ENCODE measurements at regions not wholly inside any gene's neighbourhood (a gene's known extent, or its start where the extent isn't known, plus 50 kb on each side); places are given as distances from the start of the nearest gene placed in this dataset.

DNA sequence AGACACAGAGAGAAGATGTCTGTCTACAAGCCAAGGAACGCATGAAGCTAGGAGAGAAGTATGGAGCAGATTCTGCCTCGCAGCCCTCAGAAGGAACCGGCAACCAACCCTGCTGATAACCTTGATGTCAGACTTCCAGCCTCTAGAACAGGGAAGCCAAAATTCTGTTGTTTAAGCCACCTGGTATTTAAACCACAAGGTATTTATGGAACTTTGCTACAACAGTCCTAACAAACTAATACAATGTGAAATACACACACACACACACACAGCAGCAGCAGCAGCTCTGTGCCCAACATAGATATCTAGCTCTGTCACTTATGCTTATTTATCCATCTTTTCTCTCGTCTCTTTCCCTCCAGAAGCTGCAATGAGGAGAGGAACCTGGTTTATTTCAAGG, 400.0 kb downstream of the ETS1 start:
- no peak for DNase-seq

DNA sequence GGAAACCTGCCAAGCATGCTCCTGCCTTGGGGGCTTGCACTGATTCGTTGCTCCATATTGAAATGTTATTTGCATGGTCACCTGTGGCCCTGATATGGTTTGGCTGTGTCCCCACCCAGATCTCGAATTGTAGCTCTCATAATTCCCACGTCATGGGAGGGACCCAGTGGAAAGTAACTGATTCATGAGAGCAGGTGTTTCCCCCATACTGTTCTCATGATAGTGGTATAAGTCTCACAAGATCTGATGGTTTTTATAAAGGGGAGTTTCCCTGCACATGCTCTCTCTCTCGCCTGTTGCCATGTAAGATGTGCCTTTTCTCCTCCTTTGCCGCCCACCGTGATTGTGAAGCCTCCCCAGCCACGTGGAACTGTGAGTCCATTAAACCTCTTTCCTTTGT, 402.4 kb downstream of the ETS1 start:
- DNase-seq: no peak

DNA sequence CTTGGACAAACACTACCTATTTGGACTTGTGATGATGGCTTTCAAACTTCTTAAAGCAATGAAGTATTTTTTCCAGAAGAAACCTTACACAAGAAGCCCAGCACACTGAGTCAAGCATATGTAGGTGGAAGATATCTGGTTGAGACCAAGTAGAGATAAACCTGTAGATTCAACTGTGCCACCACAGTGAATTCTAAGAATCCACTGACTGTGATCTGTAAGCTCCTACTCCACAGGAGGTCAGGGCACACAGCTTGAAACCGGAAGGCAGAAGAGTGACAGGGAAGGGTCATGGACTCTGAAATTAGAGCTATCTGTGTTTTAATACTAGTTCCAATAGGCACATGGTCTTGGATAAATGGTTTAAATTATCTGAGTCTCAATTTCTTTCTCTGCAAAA, 404.5 kb downstream of the ETS1 start:
- DNase-seq: no peak

DNA sequence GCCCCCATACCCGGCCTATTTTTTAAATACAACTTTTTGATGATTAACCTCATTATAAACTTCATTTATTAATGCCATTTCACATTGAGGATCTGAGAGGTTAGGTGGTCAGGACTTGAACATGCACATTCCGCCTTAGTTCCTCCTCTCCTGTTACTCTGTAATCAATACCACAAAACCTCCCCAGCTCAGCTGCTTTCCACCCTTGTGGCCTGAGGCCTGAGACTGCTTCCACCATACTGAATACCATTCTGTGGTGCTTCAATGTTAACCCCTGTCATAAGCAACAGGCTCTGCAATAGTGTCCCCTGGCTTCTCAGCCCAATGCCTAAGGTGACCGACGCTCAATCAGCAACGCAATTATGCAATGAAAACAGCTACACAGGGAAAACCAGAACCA, 405.4 kb downstream of the ETS1 start:
- no peak for DNase-seq

DNA sequence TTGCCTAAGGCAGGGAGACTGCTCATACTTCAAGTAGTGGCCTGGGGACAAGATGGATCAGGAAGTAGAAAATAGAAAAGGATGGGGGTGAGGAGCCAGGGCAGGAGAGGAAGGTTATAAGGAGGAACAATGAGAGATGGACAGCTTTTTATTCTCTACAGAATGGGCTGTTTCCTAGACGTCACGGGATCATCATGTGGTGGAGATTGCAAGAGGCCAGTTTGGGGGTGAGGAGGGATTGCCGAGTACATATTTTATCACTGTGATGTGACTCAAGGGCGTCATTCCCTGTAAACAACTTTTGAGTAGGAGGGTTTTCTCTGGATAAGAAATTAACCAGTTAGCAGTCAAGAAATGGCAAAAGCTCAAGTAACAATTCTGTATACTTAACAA, 406.3 kb downstream of the ETS1 start:
- no peak for DNase-seq

DNA sequence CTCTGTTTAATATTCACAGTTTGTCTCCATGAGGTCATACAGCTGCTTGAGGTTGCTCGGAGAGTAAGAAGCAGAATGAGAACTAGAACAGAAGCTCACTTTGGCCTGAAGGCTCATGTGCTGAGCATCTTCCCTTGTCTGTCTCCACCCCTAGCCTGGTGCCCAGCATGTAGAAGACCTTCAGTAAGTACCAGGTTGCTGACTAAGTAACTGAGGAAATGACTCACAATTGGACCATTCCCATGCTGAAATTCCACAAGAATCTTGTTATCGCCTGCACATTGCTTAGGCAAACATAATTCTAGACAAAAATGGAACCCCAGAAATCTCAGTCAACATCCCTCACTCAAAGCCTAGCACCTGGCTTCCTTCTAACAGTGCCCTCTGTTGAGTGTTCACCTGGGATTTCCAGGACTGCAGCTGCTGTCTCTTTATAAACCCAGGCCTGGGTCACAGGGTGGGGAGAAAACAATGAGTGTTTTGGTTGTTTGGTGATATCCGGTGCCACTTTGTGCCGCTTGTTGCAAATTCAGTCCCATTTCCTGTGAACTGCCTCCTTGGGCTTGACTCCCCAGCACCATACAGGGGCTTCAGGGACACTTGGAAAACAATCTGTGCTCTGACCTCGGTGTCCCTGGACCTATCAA, 406.8 kb downstream of the ETS1 start:
- DNase-seq: no peak

DNA sequence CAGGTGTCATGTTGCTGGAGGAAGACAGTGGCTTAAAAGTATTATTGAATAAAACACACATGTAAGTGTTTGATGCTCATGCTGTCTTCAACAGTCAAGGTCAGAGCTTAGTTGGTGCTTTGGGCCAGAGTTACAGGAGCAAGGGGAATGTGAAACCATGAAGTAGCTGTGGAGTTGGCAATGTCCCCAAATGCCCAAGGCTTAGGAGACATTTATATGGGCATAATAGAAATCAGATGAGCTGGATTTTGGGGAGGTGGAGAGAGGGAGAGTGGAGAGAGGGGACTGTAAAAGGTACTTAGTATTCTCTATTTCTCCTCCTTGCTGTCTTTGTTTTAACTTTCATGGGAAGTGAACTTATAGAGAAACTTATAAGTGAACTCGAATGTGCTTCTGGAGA, 407.8 kb downstream of the ETS1 start:
- no peak for DNase-seq

DNA sequence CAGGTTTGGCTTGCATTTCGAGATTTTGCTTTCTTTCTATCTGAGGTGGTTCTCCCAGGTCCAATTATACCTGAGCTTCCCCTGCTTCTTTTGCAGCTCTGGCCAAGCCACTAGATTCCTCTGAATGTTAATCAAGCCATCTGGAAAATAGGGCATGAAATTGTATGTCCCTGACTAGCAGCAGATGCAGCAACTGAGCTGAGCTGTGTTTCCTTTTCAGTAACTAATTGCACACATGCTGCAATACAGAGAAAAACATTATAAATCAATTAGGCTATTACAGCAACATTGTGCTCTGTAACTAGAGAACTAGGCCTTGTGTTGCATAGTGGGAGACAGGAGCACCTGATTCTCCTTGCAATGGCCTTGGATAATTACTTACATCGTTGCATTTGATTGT, 408.3 kb downstream of the ETS1 start:
- no peak for DNase-seq

DNA sequence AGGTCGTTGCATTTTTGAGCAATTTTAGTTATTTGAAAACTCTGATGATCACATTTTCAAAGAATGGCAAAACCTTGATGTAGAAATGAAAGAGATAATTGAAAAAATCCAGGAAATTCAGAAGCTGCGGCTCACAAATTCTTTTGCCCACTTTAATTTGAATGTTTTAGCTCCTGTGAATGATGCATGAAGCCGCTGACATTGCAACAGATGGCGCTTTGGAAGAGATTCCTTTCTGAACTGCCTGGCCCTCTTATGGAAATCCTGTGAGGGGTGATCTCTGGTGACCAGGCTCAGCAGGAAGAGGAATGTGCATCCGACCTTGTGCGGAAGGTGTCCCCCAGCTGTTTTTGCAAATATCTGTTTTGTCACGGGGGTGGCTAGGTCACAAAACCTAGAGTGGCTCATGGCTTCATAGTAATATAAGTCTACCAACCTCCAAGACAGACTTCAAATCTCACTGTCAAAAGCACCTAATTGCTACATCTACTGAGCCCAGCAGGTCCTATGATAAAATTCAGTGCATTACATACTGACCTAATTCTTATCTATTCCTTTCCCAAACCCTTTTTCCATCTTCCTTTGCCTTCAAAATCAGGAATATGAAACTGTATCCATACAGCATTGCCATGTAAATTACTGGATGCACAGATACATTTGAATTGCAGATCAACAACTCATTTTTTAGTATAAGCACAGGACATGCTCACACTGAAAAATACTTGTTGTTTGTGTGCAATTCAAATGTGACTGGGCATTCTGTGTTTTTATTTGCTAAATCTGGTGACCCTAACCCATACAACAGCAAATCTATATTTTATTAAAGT, 412.7 kb downstream of the ETS1 start:
- DNase-seq: no peak

DNA sequence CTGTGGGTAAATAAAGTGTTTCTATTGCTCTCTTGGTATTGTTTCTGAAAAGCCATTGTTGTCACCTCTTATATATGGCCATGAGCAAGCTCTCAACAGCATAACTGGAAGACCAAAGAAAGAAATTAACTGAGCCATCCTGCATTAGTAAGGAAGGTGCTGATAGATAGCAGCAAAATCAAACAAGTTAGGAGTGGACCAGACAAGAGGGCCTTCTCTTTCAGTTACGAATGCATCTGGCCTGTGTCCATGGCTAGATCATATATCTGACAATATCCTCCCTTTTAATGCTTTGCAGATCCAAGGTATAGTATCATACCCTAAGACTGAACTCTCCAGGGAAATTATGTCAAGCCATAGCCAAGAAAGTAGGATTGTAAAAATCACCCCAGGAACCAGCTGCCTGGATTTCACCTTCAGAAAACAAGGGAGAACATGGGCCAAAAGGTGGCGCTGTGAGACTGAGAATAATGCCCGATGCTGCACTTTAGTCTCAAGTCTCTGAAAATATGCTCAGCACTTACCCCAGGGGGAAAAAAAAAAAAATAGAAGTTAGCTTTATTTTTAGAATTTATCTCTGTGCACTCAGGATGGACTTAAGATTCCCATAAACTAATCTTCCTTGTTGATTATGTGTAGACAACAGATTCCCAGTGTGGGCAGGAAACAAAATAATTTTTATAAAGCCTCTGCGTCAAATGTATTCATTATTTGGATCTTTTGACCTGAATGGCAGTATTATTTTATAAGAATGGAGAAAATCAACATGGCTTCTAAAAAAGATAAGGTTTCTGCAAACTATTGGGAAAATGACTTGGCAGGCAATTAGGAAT, 415.1 kb downstream of the ETS1 start:
- DNase-seq: peak; percentile 32 to 70

DNA sequence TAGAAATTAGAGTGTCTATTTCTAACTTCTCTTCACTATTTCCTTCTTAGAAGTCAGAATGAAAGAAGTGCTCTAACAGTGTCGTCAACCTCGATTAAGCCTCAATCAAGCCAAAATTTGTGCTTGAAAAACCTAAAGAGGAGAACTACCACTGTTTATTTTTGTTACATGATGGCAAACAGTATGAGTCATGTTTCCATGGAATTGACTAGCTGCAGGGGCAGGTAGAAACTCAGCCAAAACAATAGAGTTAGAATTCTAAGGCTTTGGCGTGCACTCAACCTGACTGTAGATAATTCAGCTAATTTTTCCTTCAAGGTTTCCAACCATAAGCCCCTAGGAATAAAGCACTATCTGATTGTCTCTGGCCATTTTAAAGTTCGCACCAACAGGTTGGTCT, 415.9 kb downstream of the ETS1 start:
- DNase-seq: no peak

DNA sequence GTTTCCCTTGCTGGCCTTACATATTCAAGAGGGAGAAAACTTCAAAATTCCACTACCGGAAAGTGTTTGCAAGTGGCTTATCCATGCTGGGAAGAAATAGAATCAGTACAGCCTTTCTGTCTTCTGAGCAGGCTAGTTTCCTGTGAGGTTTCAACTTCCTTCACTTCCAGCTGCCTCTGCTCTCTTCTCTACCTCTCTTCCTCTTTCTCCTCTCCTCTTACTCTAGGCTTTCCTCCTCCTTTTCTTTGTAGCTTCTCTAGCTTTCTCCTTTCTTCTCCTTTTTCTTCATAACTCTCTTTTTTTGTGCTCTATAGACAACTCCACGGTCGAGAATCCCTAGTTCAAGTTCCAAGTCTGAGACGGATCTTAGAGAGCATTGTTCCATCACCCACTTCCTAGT, 421.8 kb downstream of the ETS1 start:
- DNase-seq: peak in 1 of 2 donors; percentile 6

DNA sequence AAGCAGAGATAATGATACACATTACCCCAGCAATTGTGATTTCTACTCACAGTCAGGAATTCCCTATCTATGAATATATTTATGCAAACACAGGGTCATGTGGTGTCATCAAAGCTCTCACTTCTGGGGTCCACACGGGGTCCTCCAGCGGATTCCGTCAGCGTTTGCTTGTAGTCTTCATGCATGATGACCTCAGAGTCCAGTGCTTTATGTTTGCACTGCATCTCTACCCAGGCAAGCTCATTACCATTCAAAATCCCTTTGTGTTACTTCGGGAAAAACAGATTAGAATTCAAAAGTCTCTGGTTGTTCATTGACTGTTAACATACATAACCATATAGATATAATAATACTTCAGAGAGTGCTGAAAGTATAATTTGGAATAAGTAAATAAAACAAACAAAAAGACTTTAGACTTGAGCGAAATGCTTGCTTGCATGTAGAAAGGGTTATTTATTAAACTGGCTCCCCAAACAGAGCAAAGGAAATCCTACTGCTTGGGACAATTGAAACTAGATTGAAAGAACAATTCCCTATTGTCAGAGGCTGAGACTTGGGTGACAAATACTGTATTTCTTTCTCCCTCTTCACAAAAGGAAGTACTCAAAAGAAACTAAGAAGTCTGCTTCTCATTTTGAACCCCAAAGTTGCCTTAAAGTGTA, 423.1 kb downstream of the ETS1 start:
- no peak for DNase-seq

DNA sequence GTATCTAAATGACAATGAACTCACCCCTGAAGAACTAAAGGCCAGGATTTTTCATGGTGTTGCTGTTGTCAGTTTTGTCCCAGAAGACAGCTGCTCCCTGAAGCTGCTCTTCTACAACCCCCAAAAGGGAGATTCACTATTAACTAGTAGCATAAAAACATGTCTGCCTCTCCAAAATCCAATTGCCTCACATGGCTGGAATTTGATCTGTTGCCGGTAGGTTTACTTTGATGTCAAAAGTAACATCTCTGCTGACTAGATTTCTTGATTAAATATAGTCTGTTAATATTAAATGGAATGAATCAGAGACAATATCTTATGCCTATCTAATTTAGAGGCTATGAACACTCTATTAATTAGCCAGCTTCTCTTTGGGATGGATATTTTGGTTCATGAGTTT, 425.4 kb downstream of the ETS1 start:
- no peak for DNase-seq

DNA sequence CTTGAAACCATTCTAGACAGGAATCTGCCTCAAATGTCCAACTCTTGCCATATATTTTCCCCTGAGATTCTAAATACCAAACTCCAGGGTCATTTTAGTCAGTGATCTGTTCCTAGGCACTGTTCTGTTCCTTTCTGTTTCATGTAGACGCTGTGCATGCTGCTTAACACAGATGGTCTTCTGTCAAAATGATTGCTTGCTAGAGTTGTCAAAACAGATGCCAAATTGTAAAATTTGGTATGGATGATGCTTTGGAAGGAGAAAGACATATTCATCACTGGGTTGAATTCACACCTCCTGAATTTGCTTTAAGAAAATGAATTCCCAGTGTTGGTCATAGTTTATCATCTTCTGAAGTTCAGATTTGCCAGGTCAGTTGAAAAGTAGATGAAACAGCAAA, 425.9 kb downstream of the ETS1 start:
- DNase-seq: no peak

DNA sequence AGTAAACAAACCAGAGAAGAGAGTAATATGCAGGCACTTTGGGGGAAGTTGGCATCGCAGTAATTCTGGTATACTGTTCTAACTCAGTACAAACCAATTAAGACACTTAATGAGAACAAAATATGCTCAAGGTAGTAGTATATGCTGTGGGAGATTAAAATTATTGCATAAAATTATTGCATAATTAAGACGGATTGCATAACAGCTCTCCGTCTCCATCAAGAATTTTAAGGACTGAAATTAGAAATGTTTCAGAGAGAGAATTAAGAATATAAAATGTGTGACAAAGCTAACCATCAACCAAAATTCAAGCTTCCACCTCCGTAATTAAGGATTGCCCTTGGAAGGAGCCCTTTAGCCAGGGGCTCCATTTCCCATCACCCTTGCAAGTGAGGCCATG, 428.5 kb downstream of the ETS1 start:
- DNase-seq: no peak

DNA sequence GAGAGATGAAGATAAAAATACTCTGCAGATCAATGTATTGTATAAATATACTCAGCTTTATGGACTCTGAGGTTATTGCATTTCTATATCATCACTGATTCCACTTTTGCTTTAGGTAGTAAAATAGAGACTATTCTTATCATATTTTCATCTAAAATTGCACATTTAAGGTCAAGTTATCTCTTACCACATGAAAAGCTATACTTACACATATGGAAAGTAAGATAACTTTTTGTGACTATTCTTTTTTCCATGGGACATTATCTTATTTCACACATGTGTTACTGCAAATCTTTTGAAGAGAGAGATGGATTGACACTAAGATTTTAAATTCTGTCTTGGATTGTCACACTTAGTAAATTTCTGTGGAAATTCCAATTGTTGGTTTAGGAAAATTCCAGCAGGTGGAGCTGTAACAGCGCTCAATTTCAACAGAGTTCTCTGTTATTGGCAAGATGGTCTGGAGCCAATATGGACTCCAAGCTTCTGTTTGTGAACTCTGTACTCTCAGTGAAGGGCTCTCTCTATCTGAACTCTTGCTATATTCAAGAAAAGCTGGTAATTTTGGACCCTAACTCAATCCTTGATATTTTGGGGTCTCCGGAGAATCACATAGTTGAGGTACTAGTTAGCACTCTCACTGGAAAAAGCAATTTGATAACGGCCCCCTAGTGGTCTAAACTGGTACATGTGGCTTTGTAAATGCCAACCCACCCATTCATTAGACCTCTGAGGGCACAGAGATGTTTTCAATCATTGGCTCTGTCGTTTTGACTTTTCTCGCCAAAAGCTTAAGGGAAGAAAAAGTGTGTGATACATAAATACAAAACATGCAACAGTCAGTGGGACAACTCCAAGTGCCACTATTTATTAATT, 429.7 kb downstream of the ETS1 start:
- peak in 1 of 2 donors; percentile 80 for DNase-seq

DNA sequence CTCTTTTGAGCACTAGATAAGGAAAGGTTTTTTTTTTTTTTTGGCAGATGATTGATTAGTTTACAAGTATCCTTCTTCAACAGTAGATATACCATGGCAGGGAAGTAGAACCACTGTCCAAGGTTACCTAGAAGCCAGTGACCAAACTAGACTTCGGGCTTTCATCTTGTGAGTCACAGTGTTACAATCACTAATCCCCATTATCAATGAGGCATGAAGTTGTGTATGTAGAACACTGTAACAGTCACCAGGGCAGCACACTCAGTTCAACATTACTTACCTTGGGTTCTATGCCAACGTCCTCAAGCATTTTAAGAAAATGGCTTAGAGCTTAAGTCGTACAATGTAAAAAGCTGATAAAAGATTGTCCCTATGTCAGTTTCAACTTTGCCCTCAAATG, 430.9 kb downstream of the ETS1 start:
- DNase-seq: no peak

DNA sequence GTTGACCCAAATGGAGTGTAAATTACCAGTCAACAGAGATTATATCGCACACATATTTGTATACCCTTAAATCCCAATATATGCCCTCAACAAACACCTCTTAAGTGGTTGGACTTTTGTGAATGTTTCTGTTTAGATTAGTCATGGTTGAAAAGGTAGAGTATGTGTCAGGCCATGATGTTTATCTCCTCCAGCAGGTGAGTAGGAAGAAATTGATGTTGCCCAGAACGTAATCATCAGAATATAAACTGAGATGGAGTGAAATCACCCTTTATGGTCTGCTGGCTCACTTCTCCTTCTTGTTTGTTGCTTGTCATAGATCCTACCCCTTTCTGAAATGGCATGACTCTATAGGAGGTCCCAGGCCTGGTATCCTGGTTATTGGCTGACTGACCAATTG, 431.8 kb downstream of the ETS1 start:
- DNase-seq: no peak

DNA sequence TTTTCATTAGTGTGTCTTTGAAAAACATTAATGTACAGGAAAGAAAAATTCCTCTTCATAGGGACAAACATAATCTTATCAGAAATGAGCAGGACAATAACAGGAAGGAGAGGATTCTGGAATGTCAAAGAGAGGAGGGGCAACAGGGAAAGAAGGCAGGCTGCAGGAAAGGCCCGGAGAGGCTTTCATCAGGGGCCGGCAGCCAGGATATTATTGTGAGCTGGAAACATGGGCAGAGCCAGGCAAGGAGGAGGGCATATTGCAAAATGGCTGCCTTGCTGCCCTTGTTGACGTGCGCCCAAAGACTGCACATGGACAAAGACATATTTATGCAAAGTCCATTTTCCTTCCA, 433.7 kb downstream of the ETS1 start:
- DNase-seq: no peak

DNA sequence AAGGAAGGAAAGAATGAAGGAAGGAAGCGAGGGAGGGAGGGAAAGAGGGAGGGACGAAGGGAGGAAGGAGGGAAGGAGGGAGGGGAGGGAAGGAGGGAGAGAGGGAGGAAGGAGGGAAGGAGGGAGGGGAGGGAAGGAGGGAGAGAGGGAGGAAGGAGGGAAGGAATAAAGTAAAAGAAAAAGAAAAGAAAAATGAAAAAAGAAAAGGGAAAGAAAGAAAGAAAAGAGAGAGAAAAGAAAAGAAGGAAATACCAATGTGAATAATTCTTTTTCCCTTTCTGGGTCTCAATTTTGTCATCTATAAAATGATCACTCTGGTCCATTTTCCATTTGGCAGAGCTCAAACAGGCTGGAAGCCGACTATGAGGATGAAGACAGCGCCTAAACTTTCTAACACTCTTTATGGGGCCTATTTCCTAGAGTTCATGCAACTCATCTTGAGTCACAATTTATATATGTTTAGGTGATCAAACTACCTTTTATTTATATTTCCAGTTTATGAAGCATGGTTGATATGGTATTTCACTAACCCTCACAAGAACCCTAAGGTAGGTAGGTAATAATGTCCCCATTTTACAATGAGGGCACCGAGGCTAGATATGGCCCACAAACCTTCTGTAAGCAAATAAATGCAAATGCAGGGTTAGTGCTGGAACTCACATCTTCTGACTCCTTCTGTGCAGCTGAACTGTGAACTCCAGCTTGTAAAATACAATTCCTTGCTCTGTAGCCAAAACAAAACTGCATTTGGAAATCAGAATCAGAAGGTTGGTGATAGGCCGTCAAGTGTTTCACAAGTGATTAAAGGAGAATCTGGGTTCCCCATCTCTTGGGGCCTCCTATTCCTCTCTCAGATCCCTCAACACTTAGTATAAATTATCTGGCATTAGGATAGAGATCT, 434.3 kb downstream of the ETS1 start:
- DNase-seq: no peak
